Heart right ventricle (tissue), 16 donors: ENCODE measurements at regions not wholly inside any gene's neighbourhood (a gene's known extent, or its start where the extent isn't known, plus 50 kb on each side); places are given as distances from the start of the nearest gene placed in this dataset.

Experiments used
- ATAC-seq, 8 donors: fragments of 200-7000 bp; cut with Tn5 transposase; one replicate each; pipeline ENCODE4 v1.9.1; 2020; ENCODE audit warnings: mild to moderate bottlenecking in 8 of 8, moderate library complexity in 8 of 8, moderate number of reproducible peaks in 1 of 8
- DNase-seq, 2 donors: peaks; one replicate each; pipeline ENCODE4 v3.0.0-alpha.2; 2020
- H3K27ac ChIP-seq, 10 donors: fragments of 200-600 bp; sonication (generic) in 2 of 10; one replicate each; pipeline versions ENCODE4 v1.5.0 to v1.8.0; 2020 to 2022; ENCODE audit warnings: mild to moderate bottlenecking in 3 of 10
- H3K27me3 ChIP-seq, 7 donors: fragments of 200-600 bp; one replicate each; pipeline ENCODE4 v1.8.0; 2021 to 2022; ENCODE audit warnings: mild to moderate bottlenecking in 2 of 7
- H3K36me3 ChIP-seq, 9 donors: fragments of 200-600 bp; sonication (generic) in 1 of 9; one replicate each; pipeline versions ENCODE4 v1.5.0 to v1.8.0; 2020 to 2022; ENCODE audit warnings: mild to moderate bottlenecking in 2 of 9
- H3K4me1 ChIP-seq, 9 donors: fragments of 200-600 bp; sonication (generic) in 1 of 9; one replicate each; pipeline versions ENCODE4 v1.5.0 to v1.8.0; 2020 to 2022; ENCODE audit warnings: mild to moderate bottlenecking in 4 of 9
- H3K4me3 ChIP-seq, 10 donors: fragments of 200-600 bp; sonication (generic) in 2 of 10; one replicate each; pipeline versions ENCODE4 v1.5.0 to v1.8.0; 2020 to 2022; ENCODE audit warnings: mild to moderate bottlenecking in 7 of 10, moderate library complexity in 2 of 10
- H3K9me3 ChIP-seq, 11 donors: fragments of 200-600 bp in 10 of 11; sonication (generic) in 2 of 11; one replicate each; pipeline versions ENCODE4 v1.5.0 to v1.8.0; 2013 to 2022; ENCODE audit warnings: mild to moderate bottlenecking in 2 of 11, control low read depth in 1 of 11, moderate library complexity in 1 of 11
- CTCF ChIP-seq, 9 donors: fragments of 200-600 bp; sonication (generic) in 2 of 9; IDR thresholded peaks; one replicate each; pipeline versions ENCODE4 v1.5.0 to v1.8.0; 2021 to 2022; ENCODE audit warnings: antibody characterized with exemption in 9 of 9, mild to moderate bottlenecking in 5 of 9, moderate library complexity in 1 of 9
- WGBS, 2 donors: extraction: QIAGEN DNeasy Blood & Tissue Kit; methylation state at CpG; one replicate each; pipeline ENCODE4 v1.1.7; 2013; ENCODE audit warnings: inconsistent platforms in 1 of 2; 5-methylcytosine and 5-hydroxymethylcytosine counted together
- intact Hi-C, 10 donors: fragments of 100-400 bp; cut with DNase I; formaldehyde crosslinking; loops; one replicate each; pipeline versions ENCODE4 v1.11.1 to v1.14.2; 2022
- donor health status: Arrhythmogenic right ventricular cardiomyopathy.
- donor health status: ischemic (EF 13 %, LVEDD 7.1; RV severe dilation, severe dysfunction).
- donor health status: healthy with polysubstance abuse.
- donor health status: DM: no; HTN: yes; CAD: no.
- donor health status: DM: no; HTN: no; CAD: no.
- donor health status: ischemic (EF 25% LVEDD 6.9; RV normal size, moderate dysfunction).
- donor health status: ischemic (EF 25% LVEDD 5.7; RV mildly dilated, moderate dysfunction).
- donor health status: healthy.
- donor health status: DM: yes; HTN: yes; CAD: no.
- donor health status: Ischemic cardiomyopathy.
- donor health status: ischemic (EF 35%, LVEDD 5.7; RV mildly dilated, moderate dysfunction).
- donor health status: nonischemic (EF 11% LVEDD 7.7; RV severe dilation, severe dysfunction).
- donor health status: DM: yes; HTN: yes; CAD: no.
- donor health status: PGD.
- donor health status: ischemic (EF 29% LVEDD 5.4; RV normal size, mild dysfunction).
- donor health status: nonischemic (EF 23%, LVEDD 6.1; RV moderate dilation, normal function).

GRCh38 chrX:138057883-138058282 is 492.0 kb downstream of the ZIC3 start:
- Histone ChIP-seq H3K4me3 (no peak overlapping the region), H3K27ac (no peak overlapping the region), H3K4me1 (no peaks in the 10 kb centered on the region), H3K36me3 (no peaks in the 10 kb centered on the region), H3K27me3 (no peaks in the 10 kb centered on the region), H3K9me3 (no peaks in the 10 kb centered on the region)
- 64 to 65% methylated on average over 3 of the region's 3 CpGs for WGBS, 2 donors
- no peak for DNase-seq
- ATAC-seq: no peak
- TF ChIP-seq CTCF (IDR thresholded peaks at IDR 0.05): no peak
- intact Hi-C loops: no loop called here

- DNase-seq (no peak), ATAC-seq (no peak)
- intact Hi-C loops: no loop called here
- no peak for TF ChIP-seq CTCF (IDR thresholded peaks at IDR 0.05)
- 42 to 46% methylated on average over 5 of the region's 5 CpGs for WGBS, 2 donors
- Histone ChIP-seq H3K9me3 (no peaks in the 10 kb centered on the region), H3K27ac (no peak overlapping the region), H3K36me3 (no peaks in the 10 kb centered on the region), H3K4me3 (no peak overlapping the region), H3K27me3 (no peaks in the 10 kb centered on the region), H3K4me1 (no peaks in the 10 kb centered on the region)
These were observed 493.0 kb downstream of the ZIC3 start for GRCh38 chrX:138058931-138059330.

- no peaks in the 10 kb centered on the region for H3K9me3 ChIP-seq
- no peak overlapping the region for H3K4me3 ChIP-seq
- no peak for DNase-seq
- H3K27me3 ChIP-seq: peaks cover 0 to 12% (median 0%) of the 10 kb centered on the region in 7 donors
- no peak for TF ChIP-seq CTCF (IDR thresholded peaks at IDR 0.05)
- no peaks in the 10 kb centered on the region for H3K4me1 ChIP-seq
- no peak for ATAC-seq
- H3K36me3 ChIP-seq: no peaks in the 10 kb centered on the region
- intact Hi-C loops: no loop called here
- no peak overlapping the region for H3K27ac ChIP-seq
These were observed 501.5 kb downstream of the ZIC3 start for GRCh38 chrX:138067415-138067814.

- WGBS, 2 donors: 78 to 80% methylated on average over 15 of the region's 15 CpGs
- Histone ChIP-seq H3K9me3 (peaks cover 0 to 4% (median 0%) of the 10 kb centered on the region in 11 donors), H3K27me3 (peaks cover 0 to 16% (median 0%) of the 10 kb centered on the region in 7 donors), H3K36me3 (no peaks in the 10 kb centered on the region), H3K4me3 (no peak overlapping the region), H3K27ac (no peak overlapping the region), H3K4me1 (no peaks in the 10 kb centered on the region)
- intact Hi-C loops: no loop called here
- ATAC-seq (no peak), DNase-seq (no peak)
- no peak for TF ChIP-seq CTCF (IDR thresholded peaks at IDR 0.05)
These were observed 507.7 kb downstream of the ZIC3 start for GRCh38 chrX:138073626-138074025.

- H3K36me3 ChIP-seq: no peaks in the 10 kb centered on the region
- H3K27me3 ChIP-seq: peaks cover 0 to 6% (median 0%) of the 10 kb centered on the region in 7 donors
- peaks cover 0 to 9% (median 0%) of the 10 kb centered on the region in 11 donors for H3K9me3 ChIP-seq
- intact Hi-C loops: no loop called here
- DNase-seq (no peak), ATAC-seq (no peak)
- no peak for TF ChIP-seq CTCF (IDR thresholded peaks at IDR 0.05)
- H3K4me1 ChIP-seq: no peaks in the 10 kb centered on the region
- no peak overlapping the region for H3K27ac ChIP-seq
- no peak overlapping the region for H3K4me3 ChIP-seq
- 16 to 26% methylated on average over 2 of the region's 2 CpGs for WGBS, 2 donors
These were observed 516.3 kb downstream of the ZIC3 start for GRCh38 chrX:138082251-138082650.
